GM23338 (cell line): ENCODE measurements at regions not wholly inside any gene's neighbourhood (a gene's known extent, or its start where the extent isn't known, plus 50 kb on each side); places are given as distances from the start of the nearest gene placed in this dataset.

Experiments used
- CREB1 ChIP-seq: fragments of 250-450 bp; sonication (Bioruptor Pico); IDR thresholded peaks from 2 replicates; pipeline ENCODE4 v1.5.0; 2020; ENCODE audit warnings: low read depth, mild to moderate bottlenecking, moderate library complexity
- CTCF ChIP-seq, 2 experiments: fragments of 200-600 bp in 1 of 2; sonication (generic) in 1 of 2; conservative IDR thresholded peaks; 2 replicates each; pipeline versions ENCODE4 v1.5.1 to v1.6.1; 2016 to 2017; ENCODE audit warnings: antibody characterized with exemption in 2 of 2, low read depth in 2 of 2, mild to moderate bottlenecking in 2 of 2, moderate library complexity in 1 of 2
- ETS1 ChIP-seq: IDR thresholded peaks from 2 replicates; pipeline ENCODE4 v1.6.1; 2016; ENCODE audit warnings: antibody characterized with exemption
- EZH2 ChIP-seq: fragments of 200-600 bp; sonication (generic); IDR thresholded peaks from one replicate; pipeline ENCODE4 v1.8.0; 2017; ENCODE audit warnings: antibody characterized with exemption, mild to moderate bottlenecking, low read depth; ENCODE audit not compliant: unreplicated experiment
- EZH2phosphoT487 ChIP-seq: fragments of 200-600 bp; sonication (generic); IDR thresholded peaks from one replicate; pipeline ENCODE4 v1.8.1; 2018; ENCODE audit warnings: antibody characterized with exemption; ENCODE audit not compliant: unreplicated experiment
- JUNB ChIP-seq: IDR thresholded peaks from one replicate; pipeline ENCODE4 v1.6.1; 2016; ENCODE audit warnings: antibody characterized with exemption; ENCODE audit not compliant: unreplicated experiment
- NANOG ChIP-seq: IDR thresholded peaks from 2 replicates; pipeline ENCODE4 v1.6.1; 2016; ENCODE audit warnings: antibody characterized with exemption, borderline replicate concordance
- POLR2AphosphoS5 ChIP-seq: IDR thresholded peaks from 2 replicates; pipeline ENCODE4 v1.6.1; 2016; ENCODE audit warnings: antibody characterized with exemption, low read depth
- REST ChIP-seq: IDR thresholded peaks from one replicate; pipeline ENCODE4 v1.6.1; 2018; ENCODE audit warnings: antibody characterized with exemption; ENCODE audit not compliant: unreplicated experiment
- ZNF114 ChIP-seq: fragments of 250-450 bp; sonication (Bioruptor Pico); IDR thresholded peaks from 2 replicates; pipeline ENCODE4 v1.5.0; 2020; ENCODE audit warnings: mild to moderate bottlenecking, moderate library complexity
- ZNF331 ChIP-seq: fragments of 250-450 bp; sonication (Bioruptor Pico); IDR thresholded peaks from 2 replicates; pipeline ENCODE4 v1.5.0; 2020; ENCODE audit warnings: low read depth, mild to moderate bottlenecking, moderate library complexity
- ZNF462 ChIP-seq: fragments of 250-450 bp; sonication (Bioruptor Pico); IDR thresholded peaks from 2 replicates; pipeline ENCODE4 v1.5.0; 2020; ENCODE audit warnings: mild to moderate bottlenecking, moderate library complexity

GRCh38 chr1:215479567-215479966 lies 87.5 kb upstream of the KCTD3 start:
- TF ChIP-seq CTCF (conservative IDR thresholded peaks at IDR 0.05; ENCODE audit: low read depth in 2 of 2) (no peak), EZH2phosphoT487 (no peak), POLR2AphosphoS5 (no peak), REST (no peak), EZH2 (no peak), CREB1 (no peak), ZNF114 (no peak), ETS1 (no peak), ZNF331 (CRISPR knock-in tag) (no peak), JUNB (no peak), NANOG (no peak), ZNF462 (CRISPR knock-in tag) (no peak)
